ENCODE measurements at regions not wholly inside any gene's neighbourhood (a gene's known extent, or its start where the extent isn't known, plus 50 kb on each side); places are given as distances from the start of the nearest gene placed in this dataset.

- Histone ChIP-seq H2BK20ac (ENCODE audit: low read depth, low read length, poor library complexity, severe bottlenecking) (no peak overlapping the region), H4K91ac (ENCODE audit: insufficient read length, low read depth, low read length) (no peak overlapping the region), H4K8ac (replicated peaks; ENCODE audit: insufficient read length, low read depth, low read length) (no peak overlapping the region), H2BK12ac (ENCODE audit: insufficient read length, low read depth, low read length) (no peak overlapping the region), H3T11ph (ENCODE audit: low read length) (no peak overlapping the region), H2AFZ (ENCODE audit: low read length) (no peak overlapping the region), H3K27ac (ENCODE audit: insufficient read length, low read depth, low read length) (no peak overlapping the region), H3K23ac (ENCODE audit: insufficient read length, low read depth, low read length) (no peak overlapping the region), H3K4ac (ENCODE audit: low read depth, low read length) (no peak overlapping the region), H3K14ac (ENCODE audit: insufficient read depth, low read length) (no peak overlapping the region), H3K9me3 (ENCODE audit: control insufficient read depth, low read depth, low read length) (no peaks in the 10 kb centered on the region), H3K9ac (ENCODE audit: extremely low read depth, insufficient read length, low read length) (no peak overlapping the region), H3K79me1 (ENCODE audit: insufficient read depth, low read depth, low read length, poor library complexity, severe bottlenecking) (no peaks in the 10 kb centered on the region), H3K27me3 (ENCODE audit: insufficient read depth, low read length) (no peaks in the 10 kb centered on the region), H4K5ac (ENCODE audit: insufficient read length, low read depth, low read length) (no peak overlapping the region), H2AK5ac (ENCODE audit: insufficient read length, low read length) (no peak overlapping the region), H2BK5ac (ENCODE audit: insufficient read length, low read length) (no peak overlapping the region), H2BK15ac (ENCODE audit: low read depth, low read length) (no peak overlapping the region), H3K18ac (ENCODE audit: insufficient read length, low read depth, low read length) (no peak overlapping the region), H3K23me2 (ENCODE audit: insufficient read length, low read depth, low read length, poor library complexity, severe bottlenecking) (no peaks in the 10 kb centered on the region), H4K20me1 (ENCODE audit: control insufficient read depth, insufficient read depth, insufficient read length) (no peaks in the 10 kb centered on the region), H2BK120ac (ENCODE audit: low read depth, low read length, poor library complexity, severe bottlenecking) (no peak overlapping the region), H3K4me2 (ENCODE audit: insufficient read depth, insufficient read length, low read length) (no peak overlapping the region), H3K56ac (ENCODE audit: insufficient read length, low read depth, low read length) (no peak overlapping the region), H3K4me1 (ENCODE audit: insufficient read depth, low read length) (no peaks in the 10 kb centered on the region), H3K79me2 (ENCODE audit: insufficient read depth, low read length) (no peaks in the 10 kb centered on the region)
- Mint-ChIP-seq H3K4me3 (no peak overlapping the region), H3K27me3 (ENCODE audit: low read depth) (no peaks in the 10 kb centered on the region), H3K4me1 (peaks cover 10 to 15% of the 10 kb centered on the region in 2 experiments), H3K36me3 (ENCODE audit: insufficient read depth in 1 of 3, low read depth in 3 of 3) (peaks cover 0 to 6% (median 1%) of the 10 kb centered on the region in 3 experiments; a peak in 1 of 7 replicates), H3K27ac (no peak overlapping the region; a peak in 1 of 7 replicates), H3K9me3 (no peaks in the 10 kb centered on the region)
- no peak for TF ChIP-seq CTCF (conservative IDR thresholded peaks at IDR 0.05)
- DNase-seq: no peak
- WGBS (ENCODE audit: extremely low coverage, insufficient read length, low lambda C conversion rate): no CpG with 5 or more reads among the region's 1 CpG
These were observed 74.5 kb downstream of the EDN1 start for GRCh38 chr6:12364621-12365020.

Data from H9 (cell line).